ENCODE measurements at regions not wholly inside any gene's neighbourhood (a gene's known extent, or its start where the extent isn't known, plus 50 kb on each side); places are given as distances from the start of the nearest gene placed in this dataset.

DNA sequence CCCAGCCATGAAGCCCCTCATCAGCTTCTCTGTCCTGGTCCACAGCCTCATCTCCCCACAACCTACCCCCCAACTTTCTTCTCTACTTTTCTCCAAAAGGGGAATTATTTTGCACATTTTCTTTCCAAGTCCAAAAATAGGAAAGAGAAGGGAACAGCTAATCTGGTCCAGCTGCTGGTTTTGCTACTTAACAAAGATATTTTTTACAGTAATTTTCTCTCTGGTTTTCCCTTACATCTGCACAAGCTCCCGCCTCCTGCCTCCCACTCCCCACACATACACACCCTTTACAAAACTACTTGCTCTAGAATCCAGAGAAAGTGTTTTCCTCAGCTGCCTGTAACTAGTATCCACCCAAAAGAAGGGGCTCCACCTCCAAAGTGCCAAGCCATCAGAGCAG lies 177.2 kb downstream of the POLR2M start:
- TF ChIP-seq, protein P1, sequence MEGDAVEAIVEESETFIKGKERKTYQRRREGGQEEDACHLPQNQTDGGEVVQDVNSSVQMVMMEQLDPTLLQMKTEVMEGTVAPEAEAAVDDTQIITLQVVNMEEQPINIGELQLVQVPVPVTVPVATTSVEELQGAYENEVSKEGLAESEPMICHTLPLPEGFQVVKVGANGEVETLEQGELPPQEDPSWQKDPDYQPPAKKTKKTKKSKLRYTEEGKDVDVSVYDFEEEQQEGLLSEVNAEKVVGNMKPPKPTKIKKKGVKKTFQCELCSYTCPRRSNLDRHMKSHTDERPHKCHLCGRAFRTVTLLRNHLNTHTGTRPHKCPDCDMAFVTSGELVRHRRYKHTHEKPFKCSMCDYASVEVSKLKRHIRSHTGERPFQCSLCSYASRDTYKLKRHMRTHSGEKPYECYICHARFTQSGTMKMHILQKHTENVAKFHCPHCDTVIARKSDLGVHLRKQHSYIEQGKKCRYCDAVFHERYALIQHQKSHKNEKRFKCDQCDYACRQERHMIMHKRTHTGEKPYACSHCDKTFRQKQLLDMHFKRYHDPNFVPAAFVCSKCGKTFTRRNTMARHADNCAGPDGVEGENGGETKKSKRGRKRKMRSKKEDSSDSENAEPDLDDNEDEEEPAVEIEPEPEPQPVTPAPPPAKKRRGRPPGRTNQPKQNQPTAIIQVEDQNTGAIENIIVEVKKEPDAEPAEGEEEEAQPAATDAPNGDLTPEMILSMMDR (IDR thresholded peaks at IDR 0.05), result no peak
- no peak for TF ChIP-seq POLR2A (IDR thresholded peaks at IDR 0.05)

All from heart left ventricle (tissue), 13 donors.